ENCODE measurements at regions not wholly inside any gene's neighbourhood (a gene's known extent, or its start where the extent isn't known, plus 50 kb on each side); places are given as distances from the start of the nearest gene placed in this dataset.

DNA sequence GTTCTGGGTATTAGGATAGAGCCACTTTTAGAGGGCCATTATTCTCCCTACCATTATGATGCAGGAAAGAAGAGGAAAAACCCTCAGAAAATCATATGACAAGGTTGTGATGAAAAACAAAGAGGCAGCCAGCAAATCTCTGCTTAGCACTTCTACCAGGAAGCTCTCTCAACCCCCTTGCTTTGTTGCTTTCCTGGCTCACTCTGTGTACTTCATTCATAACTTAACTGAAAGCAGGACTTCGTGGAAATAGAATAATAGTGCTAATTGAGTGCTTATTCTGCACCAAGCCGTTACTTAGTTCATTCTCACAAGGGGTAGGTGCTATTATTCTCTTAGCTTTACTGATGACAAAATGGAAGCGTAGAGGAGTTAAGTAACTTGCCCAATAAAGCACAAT is 354.1 kb downstream of the HRH4 start:
- Histone ChIP-seq H3K9me2 (replicated peaks; ENCODE audit: insufficient read depth, low read length) (no peaks in the 10 kb centered on the region), H3K79me2 (ENCODE audit: insufficient read depth, low read length) (no peaks in the 10 kb centered on the region), H3K4me3 (ENCODE audit: insufficient read depth, low read length, poor library complexity, severe bottlenecking) (no peak overlapping the region), H3K4me2 (ENCODE audit: low read depth, low read length, poor library complexity, severe bottlenecking) (no peak overlapping the region), H3K27ac (ENCODE audit: low read depth, low read length) (no peak overlapping the region), H3K9ac (ENCODE audit: low read length) (no peak overlapping the region), H4K20me1 (ENCODE audit: low read depth, low read length) (no peaks in the 10 kb centered on the region), H3F3A (ENCODE audit: insufficient read depth) (no peaks in the 10 kb centered on the region), H3K27me3 (ENCODE audit: low read length) (no peaks in the 10 kb centered on the region), H3K9me3 (ENCODE audit: insufficient read depth, low read length) (no peaks in the 10 kb centered on the region), H2AFZ (ENCODE audit: low read depth, low read length, severe bottlenecking) (no peak overlapping the region), H3K36me3 (ENCODE audit: low read length) (no peaks in the 10 kb centered on the region)
- TF ChIP-seq EZH2phosphoT487 (conservative IDR thresholded peaks at IDR 0.05; ENCODE audit: low read length): no peak
- TF ChIP-seq, protein P1, sequence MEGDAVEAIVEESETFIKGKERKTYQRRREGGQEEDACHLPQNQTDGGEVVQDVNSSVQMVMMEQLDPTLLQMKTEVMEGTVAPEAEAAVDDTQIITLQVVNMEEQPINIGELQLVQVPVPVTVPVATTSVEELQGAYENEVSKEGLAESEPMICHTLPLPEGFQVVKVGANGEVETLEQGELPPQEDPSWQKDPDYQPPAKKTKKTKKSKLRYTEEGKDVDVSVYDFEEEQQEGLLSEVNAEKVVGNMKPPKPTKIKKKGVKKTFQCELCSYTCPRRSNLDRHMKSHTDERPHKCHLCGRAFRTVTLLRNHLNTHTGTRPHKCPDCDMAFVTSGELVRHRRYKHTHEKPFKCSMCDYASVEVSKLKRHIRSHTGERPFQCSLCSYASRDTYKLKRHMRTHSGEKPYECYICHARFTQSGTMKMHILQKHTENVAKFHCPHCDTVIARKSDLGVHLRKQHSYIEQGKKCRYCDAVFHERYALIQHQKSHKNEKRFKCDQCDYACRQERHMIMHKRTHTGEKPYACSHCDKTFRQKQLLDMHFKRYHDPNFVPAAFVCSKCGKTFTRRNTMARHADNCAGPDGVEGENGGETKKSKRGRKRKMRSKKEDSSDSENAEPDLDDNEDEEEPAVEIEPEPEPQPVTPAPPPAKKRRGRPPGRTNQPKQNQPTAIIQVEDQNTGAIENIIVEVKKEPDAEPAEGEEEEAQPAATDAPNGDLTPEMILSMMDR (IDR thresholded peaks at IDR 0.05; ENCODE audit: insufficient read depth, low read length, poor library complexity, severe bottlenecking): no peak

DNA sequence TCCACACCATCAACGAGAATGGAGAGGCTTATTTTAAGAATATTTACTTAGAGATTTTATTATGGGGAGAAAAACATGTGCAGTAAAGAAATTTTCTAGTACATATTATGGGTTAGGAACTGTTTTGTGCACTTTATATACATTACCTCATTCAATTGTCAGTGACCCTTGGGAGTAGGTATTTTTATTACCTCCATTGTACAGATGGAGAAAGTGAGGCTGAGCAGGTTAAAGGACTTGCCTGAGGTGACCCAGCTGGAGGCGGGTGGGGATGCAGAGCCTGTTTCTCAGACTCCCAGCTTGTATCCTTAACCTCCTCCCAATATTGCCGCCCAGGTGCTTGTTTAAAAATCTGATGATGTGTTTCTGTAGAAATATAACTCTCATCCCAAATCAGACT is 356.7 kb downstream of the HRH4 start:
- H3K27ac ChIP-seq (ENCODE audit: low read depth, low read length): no peak overlapping the region
- H3K4me2 ChIP-seq (ENCODE audit: low read depth, low read length, poor library complexity, severe bottlenecking): no peak overlapping the region
- no peak overlapping the region for H3K9ac ChIP-seq (ENCODE audit: low read length)

DNA sequence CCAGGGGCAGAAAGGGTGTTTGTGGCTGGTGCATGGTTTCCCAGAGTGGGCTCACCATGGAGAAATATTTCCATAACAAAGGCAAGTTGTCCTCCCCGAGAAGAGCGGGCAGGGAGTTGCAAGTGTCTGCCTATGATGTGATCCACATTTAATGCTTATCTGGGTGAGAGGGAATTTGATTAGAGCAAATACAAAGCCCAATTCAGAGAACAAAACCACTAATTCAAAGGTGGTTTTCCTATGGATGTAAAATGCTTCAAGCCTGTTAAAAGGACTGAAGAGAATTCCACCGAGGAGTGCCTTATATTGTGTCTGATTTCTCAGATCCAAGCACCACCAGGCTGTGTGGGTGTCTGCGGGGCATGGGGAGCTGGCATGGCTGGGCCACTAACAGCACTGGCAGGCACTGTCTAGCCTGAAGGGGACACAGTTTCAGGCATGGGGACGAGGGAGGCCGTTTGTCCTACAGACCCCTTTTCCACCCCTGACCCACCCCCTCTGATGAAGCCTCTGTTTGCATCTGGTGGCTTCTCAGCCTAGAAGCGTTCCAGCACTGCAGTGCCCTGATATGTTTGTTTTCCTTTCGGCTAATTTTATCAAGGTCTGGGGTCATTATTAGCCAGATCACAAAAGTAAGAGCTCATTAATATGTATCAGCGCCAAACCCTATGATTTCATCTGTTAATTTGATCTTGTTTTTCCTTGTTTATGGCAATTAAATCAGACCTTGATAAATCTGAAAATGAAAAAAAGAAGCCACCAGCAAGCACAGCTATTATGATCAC is 357.3 kb downstream of the HRH4 start:
- Histone ChIP-seq H3K4me3 (ENCODE audit: insufficient read depth, low read length, poor library complexity, severe bottlenecking) (no peak overlapping the region), H3K9me3 (ENCODE audit: insufficient read depth, low read length) (no peaks in the 10 kb centered on the region), H3K4me2 (ENCODE audit: low read depth, low read length, poor library complexity, severe bottlenecking) (no peak overlapping the region), H3F3A (ENCODE audit: insufficient read depth) (no peaks in the 10 kb centered on the region), H3K9me2 (replicated peaks; ENCODE audit: insufficient read depth, low read length) (no peaks in the 10 kb centered on the region), H3K9ac (ENCODE audit: low read length) (no peak overlapping the region), H3K27ac (ENCODE audit: low read depth, low read length) (no peak overlapping the region), H3K27me3 (ENCODE audit: low read length) (no peaks in the 10 kb centered on the region), H3K36me3 (ENCODE audit: low read length) (no peaks in the 10 kb centered on the region), H4K20me1 (ENCODE audit: low read depth, low read length) (no peaks in the 10 kb centered on the region), H3K79me2 (ENCODE audit: insufficient read depth, low read length) (no peaks in the 10 kb centered on the region), H2AFZ (ENCODE audit: low read depth, low read length, severe bottlenecking) (no peak overlapping the region)
- TF ChIP-seq, protein P1 (IDR thresholded peaks at IDR 0.05; ENCODE audit: insufficient read depth, low read length, poor library complexity, severe bottlenecking): no peak
- no peak for TF ChIP-seq EZH2phosphoT487 (conservative IDR thresholded peaks at IDR 0.05; ENCODE audit: low read length)

More for the DNA sequence above, 356.7 kb downstream of the HRH4 start:
- no peaks in the 10 kb centered on the region for H3K9me2 ChIP-seq (replicated peaks; ENCODE audit: insufficient read depth, low read length)
- TF ChIP-seq, protein P1 (IDR thresholded peaks at IDR 0.05; ENCODE audit: insufficient read depth, low read length, poor library complexity, severe bottlenecking): no peak
- TF ChIP-seq EZH2phosphoT487 (conservative IDR thresholded peaks at IDR 0.05; ENCODE audit: low read length): no peak
- H3K27me3 ChIP-seq (ENCODE audit: low read length): no peaks in the 10 kb centered on the region
- H3K36me3 ChIP-seq (ENCODE audit: low read length): no peaks in the 10 kb centered on the region
- no peak overlapping the region for H2AFZ ChIP-seq (ENCODE audit: low read depth, low read length, severe bottlenecking)
- no peaks in the 10 kb centered on the region for H4K20me1 ChIP-seq (ENCODE audit: low read depth, low read length)
- no peaks in the 10 kb centered on the region for H3K79me2 ChIP-seq (ENCODE audit: insufficient read depth, low read length)
- H3K4me3 ChIP-seq (ENCODE audit: insufficient read depth, low read length, poor library complexity, severe bottlenecking): no peak overlapping the region
- H3K9me3 ChIP-seq (ENCODE audit: insufficient read depth, low read length): no peaks in the 10 kb centered on the region
- H3F3A ChIP-seq (ENCODE audit: insufficient read depth): no peaks in the 10 kb centered on the region
